MCF 10A (cell line): ENCODE measurements at regions not wholly inside any gene's neighbourhood (a gene's known extent, or its start where the extent isn't known, plus 50 kb on each side); places are given as distances from the start of the nearest gene placed in this dataset.

Experiments used
- BruUV-seq: library from RNA; stranded (reverse); fragments of 400-500 nt; replicated peaks from 2 replicates; lab custom pipeline; 2021; lab: Mats Ljungman, UMichigan
- CTCF ChIA-PET: fragments of 300-600 bp; sonication (Branson Sonifier 250); formaldehyde crosslinking; extraction: SDS; loops from one replicate; lab custom pipeline; 2021; ENCODE audit warnings: antibody characterized with exemption, inconsistent platforms; lab: Yijun Ruan, JAX
- POLR2A ChIA-PET: fragments of 300-600, 350-650 bp; sonication (Branson Sonifier 250); formaldehyde crosslinking; extraction: SDS; loops from one replicate; lab custom pipeline; 2020; ENCODE audit warnings: antibody characterized with exemption, inconsistent platforms; lab: Yijun Ruan, JAX
- DNase-seq: peaks from one replicate; pipeline ENCODE4 v3.0.0-alpha.2; 2018; ENCODE audit not compliant: unreplicated experiment
- H3K27ac Mint-ChIP-seq: one replicate; pipeline ENCODE4 v1.8.0; 2022; ENCODE audit warnings: mild to moderate bottlenecking, low read depth, mixed read lengths; ENCODE audit not compliant: unreplicated experiment
- H3K27me3 Mint-ChIP-seq: one replicate; pipeline ENCODE4 v1.8.0; 2022; ENCODE audit warnings: mixed read lengths; ENCODE audit not compliant: insufficient read depth, unreplicated experiment
- H3K36me3 Mint-ChIP-seq: one replicate; pipeline ENCODE4 v1.8.0; 2022; ENCODE audit warnings: mild to moderate bottlenecking, moderate library complexity, mixed read lengths; ENCODE audit not compliant: insufficient read depth, unreplicated experiment
- H3K4me1 Mint-ChIP-seq: one replicate; pipeline ENCODE4 v1.8.0; 2022; ENCODE audit warnings: mixed read lengths; ENCODE audit not compliant: insufficient read depth, unreplicated experiment
- H3K4me3 Mint-ChIP-seq: one replicate; pipeline ENCODE4 v1.8.0; 2022; ENCODE audit warnings: mild to moderate bottlenecking, moderate library complexity, mixed read lengths; ENCODE audit not compliant: unreplicated experiment
- H3K9me3 Mint-ChIP-seq: one replicate; pipeline ENCODE4 v1.8.0; 2022; ENCODE audit warnings: mixed read lengths; ENCODE audit not compliant: unreplicated experiment
- CTCF ChIP-seq: fragments of 200-600 bp; IDR thresholded peaks from one replicate; pipeline ENCODE4 v1.8.0; 2022; ENCODE audit warnings: antibody characterized with exemption, mild to moderate bottlenecking; ENCODE audit not compliant: unreplicated experiment
- intact Hi-C: fragments of 100-400 bp; cut with micrococcal nuclease; formaldehyde crosslinking; loops from 2 replicates; pipeline ENCODE4 v1.14.1; 2022

- H3K4me1 Mint-ChIP-seq = peaks cover 58% of the 10 kb centered on the region
- peak; percentile 97 for DNase-seq
- no peaks in the 10 kb centered on the region for H3K9me3 Mint-ChIP-seq
- ChIA-PET CTCF (interaction anchor here (0.6 to 1.1 kb wide), 5 partner anchors 37 to 87 kb away, joined by 3 to 4 read pairs (median 3); no protein-coding TSS in a partner anchor), POLR2A (interaction anchor here (0.6 to 9.7 kb wide), 28 partner anchors 9 to 369 kb away, joined by 3 to 194 read pairs (median 4); partner anchors contain the start of genes CREB1 and KLF7)
- no peak for TF ChIP-seq CTCF
- BruUV-seq = TSS peak; percentile 87
- H3K4me3 Mint-ChIP-seq = peak overlapping the region; percentile 70
- no peaks in the 10 kb centered on the region for H3K36me3 Mint-ChIP-seq
- peak overlapping the region; percentile 98 for H3K27ac Mint-ChIP-seq
- intact Hi-C loops = loop anchor here (1.0 kb wide), 3 partner anchors 61 to 168 kb away; no protein-coding TSS in a partner anchor
- H3K27me3 Mint-ChIP-seq = no peaks in the 10 kb centered on the region
Observed at GRCh38 chr2:207334624-207335371, 169.1 kb upstream of the KLF7 start.

- intact Hi-C loops = loop anchor here (1.0 kb wide), 1 partner anchor 136 kb away; no protein-coding TSS in a partner anchor
- Mint-ChIP-seq H3K27ac (peak overlapping the region; percentile 70), H3K9me3 (no peaks in the 10 kb centered on the region), H3K36me3 (no peaks in the 10 kb centered on the region), H3K4me3 (peak overlapping the region; percentile 12), H3K27me3 (no peaks in the 10 kb centered on the region), H3K4me1 (peaks cover 43% of the 10 kb centered on the region)
- peak; percentile 98 for DNase-seq
- BruUV-seq = TSS peak; percentile 27
- ChIA-PET POLR2A (interaction anchor here (0.5 to 9.7 kb wide), 13 partner anchors 8 to 856 kb away, joined by 3 to 194 read pairs (median 4); partner anchors contain the start of gene KLF7), CTCF (interaction anchor here (0.6 to 1.2 kb wide), 7 partner anchors 24 to 468 kb away, joined by 3 to 5 read pairs (median 3); no protein-coding TSS in a partner anchor)
- TF ChIP-seq CTCF = no peak
Observed at GRCh38 chr2:207337234-207338219, 171.8 kb upstream of the KLF7 start.

GRCh38 chr2:207338220-207338607 lies 172.5 kb upstream of the KLF7 start:
- no TSS peak for BruUV-seq
- no peak for DNase-seq
- H3K9me3 Mint-ChIP-seq = no peaks in the 10 kb centered on the region
- H3K4me3 Mint-ChIP-seq = peak overlapping the region; percentile 12
- H3K27ac Mint-ChIP-seq = peak overlapping the region; percentile 70
- ChIA-PET CTCF (interaction anchor here (0.6 to 1.4 kb wide), 14 partner anchors 8 to 468 kb away, joined by 3 to 6 read pairs (median 4); no protein-coding TSS in a partner anchor), POLR2A (interaction anchor here (0.5 to 9.7 kb wide), 10 partner anchors 9 to 856 kb away, joined by 3 to 194 read pairs (median 4); partner anchors contain the start of gene KLF7)
- no peaks in the 10 kb centered on the region for H3K27me3 Mint-ChIP-seq
- H3K36me3 Mint-ChIP-seq = no peaks in the 10 kb centered on the region
- no peak for TF ChIP-seq CTCF
- H3K4me1 Mint-ChIP-seq = peaks cover 40% of the 10 kb centered on the region
- intact Hi-C loops = no loop called here
